ENCODE measurements at regions not wholly inside any gene's neighbourhood (a gene's known extent, or its start where the extent isn't known, plus 50 kb on each side); places are given as distances from the start of the nearest gene placed in this dataset.

DNA sequence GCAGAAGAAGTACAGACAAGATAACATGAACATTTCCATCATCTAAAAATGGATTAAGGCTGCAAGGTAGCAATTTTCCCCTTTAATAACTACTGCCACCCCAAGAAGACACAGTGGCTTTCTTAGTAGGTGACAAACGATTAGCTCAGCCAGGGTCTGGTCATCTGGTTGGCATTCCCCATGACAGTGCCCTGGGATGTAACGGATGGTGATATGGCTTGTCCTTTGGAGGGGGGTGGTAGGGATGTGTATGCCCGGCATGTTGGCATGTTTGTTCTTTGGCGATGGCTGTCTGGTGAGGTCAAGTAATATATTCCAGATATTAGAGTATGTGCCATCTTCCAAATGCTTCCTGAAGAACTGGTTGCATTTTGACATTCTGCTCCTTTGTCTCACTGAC, 135.6 kb upstream of the ZNF536 start:
- TF ChIP-seq, protein P1, sequence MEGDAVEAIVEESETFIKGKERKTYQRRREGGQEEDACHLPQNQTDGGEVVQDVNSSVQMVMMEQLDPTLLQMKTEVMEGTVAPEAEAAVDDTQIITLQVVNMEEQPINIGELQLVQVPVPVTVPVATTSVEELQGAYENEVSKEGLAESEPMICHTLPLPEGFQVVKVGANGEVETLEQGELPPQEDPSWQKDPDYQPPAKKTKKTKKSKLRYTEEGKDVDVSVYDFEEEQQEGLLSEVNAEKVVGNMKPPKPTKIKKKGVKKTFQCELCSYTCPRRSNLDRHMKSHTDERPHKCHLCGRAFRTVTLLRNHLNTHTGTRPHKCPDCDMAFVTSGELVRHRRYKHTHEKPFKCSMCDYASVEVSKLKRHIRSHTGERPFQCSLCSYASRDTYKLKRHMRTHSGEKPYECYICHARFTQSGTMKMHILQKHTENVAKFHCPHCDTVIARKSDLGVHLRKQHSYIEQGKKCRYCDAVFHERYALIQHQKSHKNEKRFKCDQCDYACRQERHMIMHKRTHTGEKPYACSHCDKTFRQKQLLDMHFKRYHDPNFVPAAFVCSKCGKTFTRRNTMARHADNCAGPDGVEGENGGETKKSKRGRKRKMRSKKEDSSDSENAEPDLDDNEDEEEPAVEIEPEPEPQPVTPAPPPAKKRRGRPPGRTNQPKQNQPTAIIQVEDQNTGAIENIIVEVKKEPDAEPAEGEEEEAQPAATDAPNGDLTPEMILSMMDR (IDR thresholded peaks at IDR 0.05; ENCODE audit: borderline replicate concordance): no peak
- no peak for DNase-seq
- Histone ChIP-seq H3K36me3 (no peaks in the 10 kb centered on the region), H3K9me3 (replicated peaks) (no peaks in the 10 kb centered on the region), H3K4me1 (no peaks in the 10 kb centered on the region), H3K27ac (replicated peaks) (no peak overlapping the region), H3K4me3 (no peak overlapping the region), H3K27me3 (ENCODE audit: low read depth) (peaks cover 98% of the 10 kb centered on the region)
- intact Hi-C loops (cut with micrococcal nuclease): no loop called here

DNA sequence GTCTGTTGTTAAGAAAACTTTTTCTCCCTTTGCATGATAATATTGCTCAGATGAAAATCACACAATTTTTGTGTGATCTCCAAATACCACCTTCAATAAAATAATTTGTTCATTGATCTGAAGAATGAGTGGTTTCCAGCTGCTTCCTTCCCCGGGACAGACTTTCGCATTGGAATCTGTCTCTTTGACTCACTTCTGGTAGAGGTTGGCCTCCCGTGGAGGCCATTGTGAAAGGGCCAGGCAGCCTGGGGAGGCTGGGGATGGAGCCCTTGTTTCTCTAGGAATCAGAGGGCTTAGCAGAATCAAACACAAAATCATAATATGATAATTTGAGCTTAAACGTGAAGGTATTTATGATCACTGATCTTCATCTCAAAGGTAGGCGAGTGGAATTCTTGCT, 135.0 kb upstream of the ZNF536 start:
- no peaks in the 10 kb centered on the region for H3K9me3 ChIP-seq (replicated peaks)
- intact Hi-C loops (cut with micrococcal nuclease): no loop called here
- no peak for DNase-seq
- H3K36me3 ChIP-seq: no peaks in the 10 kb centered on the region
- no peaks in the 10 kb centered on the region for H3K4me1 ChIP-seq
- H3K27me3 ChIP-seq (ENCODE audit: low read depth): peaks cover 96% of the 10 kb centered on the region
- TF ChIP-seq, protein P1 (IDR thresholded peaks at IDR 0.05; ENCODE audit: borderline replicate concordance): no peak
- H3K27ac ChIP-seq (replicated peaks): no peak overlapping the region
- H3K4me3 ChIP-seq: no peak overlapping the region

DNA sequence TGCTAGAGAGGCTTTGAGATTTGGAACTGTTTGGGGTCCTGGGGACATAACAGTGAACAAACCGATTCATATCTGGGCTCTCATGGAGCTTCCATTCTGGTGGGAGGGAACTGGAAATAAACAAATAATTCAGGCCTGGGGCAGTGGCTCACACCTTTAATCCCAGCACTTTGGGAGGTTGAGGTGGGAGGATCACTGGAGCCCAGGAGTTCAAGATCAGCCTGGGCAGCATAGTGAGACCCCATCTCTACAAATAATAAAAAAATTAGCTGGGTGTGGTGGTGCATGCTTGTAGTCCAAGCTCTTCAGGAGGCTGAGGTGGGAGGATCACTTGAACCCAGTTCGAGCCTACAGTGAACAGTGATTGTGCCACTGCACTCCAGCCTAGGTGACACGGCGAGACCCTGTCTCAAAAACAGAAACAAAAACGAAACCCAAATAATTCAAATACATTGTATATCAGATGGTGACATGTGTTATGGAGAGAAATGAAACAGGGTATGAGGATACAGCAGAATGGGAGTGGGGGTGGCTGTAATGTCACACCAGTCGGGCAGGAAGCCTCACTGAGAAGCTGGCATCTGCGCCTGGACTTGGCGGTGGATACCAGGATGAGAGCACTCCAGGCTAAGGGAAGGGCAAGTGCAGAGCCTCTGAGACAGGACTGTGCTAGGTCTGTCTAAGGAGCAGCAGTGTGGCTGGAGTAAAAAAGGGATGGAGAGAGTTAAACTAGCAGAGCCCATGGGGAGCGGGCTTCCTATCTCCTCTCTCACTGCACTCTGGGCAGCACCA, 131.1 kb upstream of the ZNF536 start:
- intact Hi-C loops (cut with micrococcal nuclease): no loop called here
- no peak for DNase-seq
- H3K4me1 ChIP-seq: no peaks in the 10 kb centered on the region
- H3K27me3 ChIP-seq (ENCODE audit: low read depth): peaks cover 80% of the 10 kb centered on the region
- TF ChIP-seq, protein P1 (IDR thresholded peaks at IDR 0.05; ENCODE audit: borderline replicate concordance): no peak
- H3K36me3 ChIP-seq: no peaks in the 10 kb centered on the region
- H3K9me3 ChIP-seq (replicated peaks): no peaks in the 10 kb centered on the region
- no peak overlapping the region for H3K4me3 ChIP-seq
- no peak overlapping the region for H3K27ac ChIP-seq (replicated peaks)

DNA sequence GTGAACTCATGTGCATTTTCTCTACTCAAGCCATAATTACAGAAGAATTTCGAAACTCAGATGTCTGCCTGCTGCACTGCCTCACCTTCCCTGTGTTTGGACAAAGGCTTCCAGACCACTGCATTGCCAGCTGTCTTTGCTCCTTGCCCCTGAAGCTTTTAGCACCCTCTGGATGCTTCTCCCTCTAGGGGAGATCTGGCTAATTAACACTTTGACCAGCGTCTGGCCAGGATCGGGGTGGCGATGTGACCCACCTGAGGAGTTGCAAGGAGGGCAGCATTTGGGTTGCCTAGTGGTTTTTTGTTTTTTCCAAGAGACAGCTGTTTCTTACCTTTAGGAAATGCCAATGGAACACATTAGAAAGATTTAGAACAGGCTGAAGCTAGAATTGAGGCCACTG, 127.7 kb upstream of the ZNF536 start:
- TF ChIP-seq, protein P1 (IDR thresholded peaks at IDR 0.05; ENCODE audit: borderline replicate concordance): no peak
- peaks cover 68% of the 10 kb centered on the region for H3K27me3 ChIP-seq (ENCODE audit: low read depth)

DNA sequence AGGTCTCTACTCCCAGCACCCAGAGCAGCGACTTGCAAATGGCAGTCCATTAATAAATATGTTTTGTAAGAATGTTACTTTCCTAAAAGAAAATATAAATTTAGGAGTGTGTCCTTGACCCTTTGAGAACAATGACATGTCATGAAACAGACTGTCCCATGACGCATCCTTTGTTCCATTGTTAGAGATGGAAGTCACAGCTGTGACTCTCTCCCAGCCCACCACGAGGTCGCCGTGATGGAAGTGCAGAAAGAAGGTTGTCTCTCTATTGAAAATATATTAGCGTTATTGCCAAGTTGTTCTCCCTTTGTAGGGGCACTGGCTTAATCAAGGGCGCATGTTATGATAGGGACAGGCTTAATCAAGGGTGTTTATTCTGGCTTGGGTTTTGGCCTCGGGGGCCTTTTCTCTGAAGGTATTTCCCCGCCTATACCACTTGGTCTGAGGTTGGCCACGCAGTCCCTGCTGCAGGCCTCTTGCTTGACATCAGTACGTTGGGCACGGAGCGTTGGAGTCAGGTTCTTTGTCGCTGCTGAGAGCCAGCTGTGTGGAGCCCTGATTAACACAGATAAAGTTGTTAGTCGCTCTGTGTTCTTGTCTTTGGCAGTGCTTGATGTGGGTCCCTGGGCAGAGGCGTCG, 126.7 kb upstream of the ZNF536 start:
- no peak for DNase-seq
- Histone ChIP-seq H3K9me3 (replicated peaks) (no peaks in the 10 kb centered on the region), H3K4me1 (no peaks in the 10 kb centered on the region), H3K27me3 (ENCODE audit: low read depth) (peaks cover 68% of the 10 kb centered on the region), H3K27ac (replicated peaks) (no peak overlapping the region), H3K4me3 (no peak overlapping the region), H3K36me3 (no peaks in the 10 kb centered on the region)
- TF ChIP-seq, protein P1 (IDR thresholded peaks at IDR 0.05; ENCODE audit: borderline replicate concordance): no peak
- intact Hi-C loops (cut with micrococcal nuclease): no loop called here

More for the DNA sequence above, 127.7 kb upstream of the ZNF536 start:
- Histone ChIP-seq H3K36me3 (no peaks in the 10 kb centered on the region), H3K27ac (replicated peaks) (no peak overlapping the region), H3K9me3 (replicated peaks) (no peaks in the 10 kb centered on the region), H3K4me1 (no peaks in the 10 kb centered on the region), H3K4me3 (no peak overlapping the region)
- intact Hi-C loops (cut with micrococcal nuclease): no loop called here
- DNase-seq: no peak

Data from left ventricle myocardium inferior (tissue), 1 donor.